Spinal cord (tissue), 9 donors: ENCODE measurements at regions not wholly inside any gene's neighbourhood (a gene's known extent, or its start where the extent isn't known, plus 50 kb on each side); places are given as distances from the start of the nearest gene placed in this dataset.

Experiments
- DNase-seq, 6 donors: peaks; one replicate each; pipeline versions ENCODE4 v3.0.0 to v3.0.0-alpha.2; 2013 to 2015; ENCODE audit warnings: low spot score in 6 of 6, low read depth in 4 of 6
- H3K27ac ChIP-seq: one replicate; pipeline ENCODE4 v1.5.1; 2013; ENCODE audit warnings: low read depth, low read length, control low read depth
- H3K27me3 ChIP-seq: one replicate; pipeline ENCODE4 v1.6.1; 2013; ENCODE audit warnings: low read length; ENCODE audit not compliant: control insufficient read depth, insufficient read depth
- H3K36me3 ChIP-seq: one replicate; pipeline ENCODE4 v1.6.1; 2013; ENCODE audit warnings: low read length; ENCODE audit not compliant: control insufficient read depth, insufficient read depth
- H3K4me1 ChIP-seq: one replicate; pipeline ENCODE4 v1.6.1; 2013; ENCODE audit warnings: low read length; ENCODE audit not compliant: control insufficient read depth, insufficient read depth
- H3K4me3 ChIP-seq: one replicate; pipeline ENCODE4 v1.5.1; 2013; ENCODE audit warnings: low read depth, low read length, control low read depth
- H3K9me3 ChIP-seq: one replicate; pipeline ENCODE4 v1.6.1; 2013; ENCODE audit warnings: low read length; ENCODE audit not compliant: control insufficient read depth, insufficient read depth
- WGBS: methylation state at CpG from one replicate; pipeline ENCODE4 v1.1.5; 2013; ENCODE audit warnings: missing lambda C conversion rate; ENCODE audit not compliant: insufficient coverage; 5-methylcytosine and 5-hydroxymethylcytosine counted together
- donor health status: healthy.

DNA sequence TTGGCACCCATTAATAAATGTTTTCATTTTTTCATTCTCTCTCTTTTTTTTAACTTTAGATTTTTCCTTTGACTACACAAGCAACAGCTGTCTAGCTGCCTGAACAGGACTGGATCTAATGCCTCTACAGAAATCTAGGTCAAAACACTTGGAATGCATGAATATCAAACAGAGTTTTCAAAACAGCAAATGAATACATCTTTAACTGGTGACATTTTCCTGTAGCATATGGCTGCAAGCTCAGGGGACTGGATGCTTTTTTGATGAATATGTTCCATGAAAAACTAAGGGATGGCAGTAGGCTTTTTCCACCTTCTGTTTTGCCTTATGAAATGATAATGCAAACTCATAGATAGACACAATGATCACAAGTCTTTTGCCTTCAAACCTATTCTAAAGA is 661.7 kb downstream of the MCTP2 start:
- DNase-seq, result peak in 1 of 6 donors; percentile 17
- Histone ChIP-seq H3K36me3 (no peaks in the 10 kb centered on the region), H3K27me3 (no peaks in the 10 kb centered on the region), H3K4me1 (no peaks in the 10 kb centered on the region), H3K9me3 (no peaks in the 10 kb centered on the region), H3K27ac (no peak overlapping the region), H3K4me3 (no peak overlapping the region)

DNA sequence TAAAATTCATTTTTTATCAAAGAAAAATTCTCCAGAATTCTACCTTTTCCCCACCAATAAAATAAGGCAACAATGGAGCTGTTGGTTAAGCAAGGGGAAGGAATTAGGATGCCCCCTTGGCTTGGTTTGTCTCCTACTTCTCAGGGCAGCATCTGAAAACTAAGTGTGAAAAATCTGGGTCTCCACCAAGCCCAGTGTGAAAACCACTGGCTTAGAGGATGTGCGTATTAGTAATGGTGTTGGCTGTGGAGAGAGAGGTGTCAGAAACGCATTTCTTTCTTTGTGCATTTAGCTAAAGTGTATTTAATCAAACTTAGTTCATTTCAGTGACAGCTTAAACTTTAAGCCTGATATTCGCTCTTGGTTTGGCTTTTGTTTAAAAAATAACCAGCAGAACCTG is 662.7 kb downstream of the MCTP2 start:
- no peak overlapping the region for H3K4me3 ChIP-seq
- H3K27ac ChIP-seq, result no peak overlapping the region
- no peaks in the 10 kb centered on the region for H3K9me3 ChIP-seq
- 100% methylated on average over 1 of the region's 3 CpGs for whole genome bisulfite sequencing
- no peaks in the 10 kb centered on the region for H3K4me1 ChIP-seq
- no peaks in the 10 kb centered on the region for H3K27me3 ChIP-seq
- no peak for DNase-seq
- no peaks in the 10 kb centered on the region for H3K36me3 ChIP-seq

DNA sequence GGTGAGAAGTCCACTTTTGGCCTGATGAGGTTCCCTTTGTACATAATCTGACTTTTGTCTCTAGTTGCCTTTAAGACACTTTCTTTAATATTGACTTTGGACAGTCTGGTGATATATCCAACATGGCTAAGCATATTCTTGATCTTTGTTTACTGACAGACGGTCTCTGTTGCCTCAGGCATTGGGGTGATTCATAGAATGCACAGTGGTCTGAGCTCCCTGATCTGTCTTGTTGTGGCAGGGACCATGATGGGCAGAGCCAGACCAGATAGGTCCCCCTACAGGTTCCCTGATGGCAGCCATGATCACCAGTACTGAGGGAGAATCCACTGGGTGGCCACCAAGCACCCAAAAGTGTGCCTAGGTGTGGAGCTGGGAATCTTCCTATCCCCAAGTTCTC is 678.1 kb downstream of the MCTP2 start:
- peaks cover 6% of the 10 kb centered on the region for H3K9me3 ChIP-seq
- 83% methylated on average over 1 of the region's 1 CpG for WGBS
- no peak for DNase-seq

GRCh38 chr15:94910166-94910565 is 678.8 kb downstream of the MCTP2 start:
- DNase-seq, result no peak
- Histone ChIP-seq H3K27me3 (no peaks in the 10 kb centered on the region), H3K36me3 (no peaks in the 10 kb centered on the region), H3K4me3 (no peak overlapping the region), H3K27ac (no peak overlapping the region), H3K4me1 (no peaks in the 10 kb centered on the region), H3K9me3 (peaks cover 6% of the 10 kb centered on the region)

More for the DNA sequence above, 678.1 kb downstream of the MCTP2 start:
- no peak overlapping the region for H3K4me3 ChIP-seq
- no peaks in the 10 kb centered on the region for H3K36me3 ChIP-seq
- no peaks in the 10 kb centered on the region for H3K27me3 ChIP-seq
- no peak overlapping the region for H3K27ac ChIP-seq
- H3K4me1 ChIP-seq, result no peaks in the 10 kb centered on the region

- 90% methylated on average over 2 of the region's 3 CpGs for WGBS
- Histone ChIP-seq H3K36me3 (no peaks in the 10 kb centered on the region), H3K27me3 (no peaks in the 10 kb centered on the region), H3K4me3 (no peak overlapping the region), H3K27ac (no peak overlapping the region), H3K9me3 (peaks cover 5% of the 10 kb centered on the region), H3K4me1 (no peaks in the 10 kb centered on the region)
- no peak for DNase-seq
These were observed 681.4 kb downstream of the MCTP2 start for GRCh38 chr15:94912760-94913159.

DNA sequence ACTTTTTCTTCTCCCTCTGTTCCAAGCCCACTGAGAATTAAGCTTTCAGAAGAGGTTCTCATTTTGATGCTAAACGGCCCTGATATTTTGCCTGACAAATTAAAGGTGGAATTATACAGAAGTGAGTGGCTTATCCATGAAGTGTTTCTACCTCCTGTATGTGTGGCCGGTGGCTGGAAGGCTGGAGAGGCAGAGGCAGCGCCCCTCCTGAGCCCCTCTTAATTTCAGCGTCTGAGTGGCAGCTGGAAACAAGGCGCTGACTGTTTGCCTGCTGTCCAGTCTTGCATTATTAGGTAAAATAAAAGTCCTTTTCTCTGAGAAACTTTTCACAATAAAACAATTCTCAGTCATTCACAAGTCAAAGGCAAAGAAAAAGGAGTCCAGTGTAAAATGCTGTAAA is 685.7 kb downstream of the MCTP2 start:
- no peaks in the 10 kb centered on the region for H3K9me3 ChIP-seq
- peaks cover 4% of the 10 kb centered on the region for H3K4me1 ChIP-seq
- H3K27ac ChIP-seq, result peak overlapping the region; percentile 43
- DNase-seq, result peak in 1 of 6 donors; percentile 2
- H3K27me3 ChIP-seq, result no peaks in the 10 kb centered on the region
- H3K36me3 ChIP-seq, result no peaks in the 10 kb centered on the region
- no peak overlapping the region for H3K4me3 ChIP-seq
- WGBS, result 17% methylated on average over 3 of the region's 5 CpGs

DNA sequence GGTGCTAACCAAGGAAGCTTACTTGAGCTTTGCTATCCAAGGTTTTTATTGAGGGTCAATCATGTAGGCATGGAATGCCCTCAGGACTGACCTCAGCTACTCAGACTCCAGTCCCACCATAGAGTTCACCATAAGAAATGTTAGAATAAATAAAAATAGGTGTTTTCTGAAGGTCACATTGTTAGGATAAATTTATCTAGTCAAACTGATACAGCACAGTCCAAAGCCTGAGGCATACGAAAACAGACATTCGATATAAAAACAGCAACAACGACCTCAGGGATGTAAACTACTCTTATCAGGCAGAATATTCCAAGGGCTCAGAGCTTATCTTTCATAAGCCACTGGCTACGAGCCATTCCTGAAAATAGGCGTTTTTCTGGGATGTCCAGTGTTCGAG is 690.6 kb downstream of the MCTP2 start:
- WGBS, result 79% methylated on average over 6 of the region's 6 CpGs

DNA sequence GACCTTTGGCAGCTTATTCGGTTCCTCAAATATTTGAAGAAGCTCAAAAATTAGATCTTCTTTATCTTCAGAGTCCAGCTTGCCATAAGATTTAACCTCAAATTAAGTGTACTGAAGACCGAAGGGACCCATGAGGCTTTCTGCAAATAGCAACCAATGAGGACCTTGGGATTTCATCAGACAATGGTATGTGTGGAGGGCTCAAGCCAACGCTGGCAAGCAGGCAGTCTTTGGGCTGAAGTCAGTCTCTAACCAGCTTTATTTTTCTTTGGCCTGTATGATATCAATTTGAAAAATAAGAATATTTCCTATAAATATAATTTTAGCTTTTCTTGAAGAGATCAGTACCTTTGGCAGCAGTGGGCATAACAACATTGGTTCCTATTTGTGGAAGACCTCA is 692.7 kb downstream of the MCTP2 start:
- no peaks in the 10 kb centered on the region for H3K9me3 ChIP-seq
- 100% methylated on average over 1 of the region's 3 CpGs for WGBS
- DNase-seq, result no peak

More for the DNA sequence above, 690.6 kb downstream of the MCTP2 start:
- Histone ChIP-seq H3K27me3 (no peaks in the 10 kb centered on the region), H3K4me1 (peaks cover 4% of the 10 kb centered on the region), H3K27ac (no peak overlapping the region), H3K36me3 (no peaks in the 10 kb centered on the region), H3K4me3 (no peak overlapping the region), H3K9me3 (no peaks in the 10 kb centered on the region)
- DNase-seq, result no peak

DNA sequence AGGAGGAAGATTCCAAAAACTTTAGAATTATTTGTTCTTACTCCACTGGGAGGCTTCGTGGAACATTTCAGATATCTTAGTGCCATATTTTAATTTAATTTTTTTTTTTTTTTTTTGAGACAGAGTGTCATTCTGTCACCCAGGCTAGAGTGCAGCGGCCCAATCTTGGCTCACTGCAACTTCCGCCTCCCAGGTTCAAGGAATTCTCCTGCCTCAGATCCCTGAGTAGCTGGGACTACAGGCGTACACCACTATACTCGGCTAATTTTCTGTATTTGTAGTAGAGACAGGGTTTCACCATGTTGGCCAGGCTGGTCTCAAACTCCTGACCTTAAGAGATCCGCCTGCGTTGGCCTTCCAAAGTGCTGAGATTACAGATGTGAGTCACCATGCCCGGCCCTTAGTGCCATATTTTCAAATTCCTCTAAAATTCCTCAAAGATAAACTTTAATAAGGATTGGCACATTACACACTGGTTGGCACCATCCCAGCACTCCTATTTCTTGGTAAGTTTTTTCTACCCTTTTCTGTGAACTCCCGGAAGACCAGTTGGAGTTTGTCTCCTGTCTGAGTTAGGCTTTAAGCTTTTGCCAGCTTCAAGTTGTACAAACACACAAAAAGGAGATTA is 693.7 kb downstream of the MCTP2 start:
- no peak overlapping the region for H3K4me3 ChIP-seq
- H3K9me3 ChIP-seq, result no peaks in the 10 kb centered on the region
- 97% methylated on average over 6 of the region's 9 CpGs for WGBS
- peak in 1 of 6 donors; percentile 3 for DNase-seq
- H3K4me1 ChIP-seq, result no peaks in the 10 kb centered on the region
- no peaks in the 10 kb centered on the region for H3K27me3 ChIP-seq
- H3K36me3 ChIP-seq, result no peaks in the 10 kb centered on the region
- H3K27ac ChIP-seq, result no peak overlapping the region

More for the DNA sequence above, 692.7 kb downstream of the MCTP2 start:
- Histone ChIP-seq H3K4me1 (no peaks in the 10 kb centered on the region), H3K27me3 (no peaks in the 10 kb centered on the region), H3K4me3 (no peak overlapping the region), H3K27ac (no peak overlapping the region), H3K36me3 (no peaks in the 10 kb centered on the region)

- DNase-seq, result peak in 1 of 6 donors; percentile 57
- Histone ChIP-seq H3K36me3 (no peaks in the 10 kb centered on the region), H3K27me3 (no peaks in the 10 kb centered on the region), H3K4me1 (no peaks in the 10 kb centered on the region), H3K4me3 (no peak overlapping the region), H3K27ac (no peak overlapping the region), H3K9me3 (no peaks in the 10 kb centered on the region)
- WGBS, result 80% methylated on average over 1 of the region's 3 CpGs
These were observed 694.3 kb downstream of the MCTP2 start for GRCh38 chr15:94925680-94926079.
